GM12878 (cell line): ENCODE measurements at regions not wholly inside any gene's neighbourhood (a gene's known extent, or its start where the extent isn't known, plus 50 kb on each side); places are given as distances from the start of the nearest gene placed in this dataset.

Experiments used
- ATAC-seq: fragments of 200-7000 bp; cut with Tn5 transposase; 3 replicates; pipeline ENCODE4 v1.9.1; 2020; ENCODE audit warnings: mild to moderate bottlenecking, moderate library complexity
- BruUV-seq: library from RNA; stranded (reverse); fragments of 400-500 nt; replicated peaks from 2 replicates; lab custom pipeline; 2021; lab: Mats Ljungman, UMichigan
- CTCF ChIA-PET: fragments of 300-600 bp; sonication (Branson Sonifier 250); formaldehyde crosslinking; extraction: SDS; loops from one replicate; lab custom pipeline; 2021; ENCODE audit warnings: inconsistent platforms; lab: Yijun Ruan, JAX
- POLR2A ChIA-PET: fragments of 350-600 bp; formaldehyde crosslinking; extraction: SDS; loops from one replicate; lab custom pipeline; 2021; ENCODE audit warnings: inconsistent platforms; lab: Charles Lee
- RAD21 ChIA-PET: fragments of 300-600 bp; sonication (Branson Sonifier 250); formaldehyde crosslinking; loops from one replicate; lab custom pipeline; 2023; ENCODE audit warnings: antibody characterized with exemption; ENCODE audit not compliant: unreplicated experiment; lab: Charles Lee
- SMC1A ChIA-PET: fragments of 300-600 bp; sonication (Branson Sonifier 250); formaldehyde crosslinking; loops from one replicate; lab custom pipeline; 2023; ENCODE audit not compliant: unreplicated experiment, uncharacterized antibody; lab: Charles Lee
- DNase-seq: peaks from one replicate; pipeline ENCODE4 v3.0.0-alpha.2; 2011; ENCODE audit warnings: low read depth, low spot score
- FAIRE-seq: peaks from 3 replicates; lab custom pipeline; 2011; peaks lifted over from hg19 to GRCh38; lab: Jason Lieb, UNC
- H2AFZ ChIP-seq: 2 replicates; pipeline ENCODE4 v1.6.0; 2011; ENCODE audit warnings: low read depth, low read length, control low read depth; ENCODE audit not compliant: control insufficient read depth
- H3K27ac ChIP-seq: 2 replicates; pipeline ENCODE4 v1.5.1; 2011; ENCODE audit warnings: control low read depth; ENCODE audit not compliant: control insufficient read depth, insufficient read depth
- H3K27me3 ChIP-seq, 2 experiments: replicated peaks in 1 of 2; 2 replicates each; pipeline versions ENCODE4 v1.6.0 to v1.6.1; 2011; ENCODE audit warnings: low read length in 1 of 2; ENCODE audit not compliant: control insufficient read depth in 2 of 2, insufficient read depth in 2 of 2
- H3K36me3 ChIP-seq, 2 experiments: 2 replicates each; pipeline ENCODE4 v1.5.1; 2011; ENCODE audit warnings: low read length in 1 of 2; ENCODE audit not compliant: control insufficient read depth in 2 of 2, insufficient read depth in 2 of 2
- H3K4me1 ChIP-seq: 2 replicates; pipeline ENCODE4 v1.6.1; 2011; ENCODE audit warnings: mild to moderate bottlenecking, low read length, moderate library complexity, mixed read lengths; ENCODE audit not compliant: control insufficient read depth, insufficient read depth
- H3K4me2 ChIP-seq: 2 replicates; pipeline ENCODE4 v1.6.0; 2011; ENCODE audit warnings: control low read depth; ENCODE audit not compliant: control insufficient read depth, insufficient read depth
- H3K4me3 ChIP-seq: fragments of 200-600 bp; sonication (generic); 2 replicates; pipeline ENCODE4 v1.5.1; 2016
- H3K79me2 ChIP-seq: 2 replicates; pipeline ENCODE4 v1.6.0; 2011; ENCODE audit warnings: low read length; ENCODE audit not compliant: control insufficient read depth, insufficient read depth
- H3K9ac ChIP-seq: 2 replicates; pipeline ENCODE4 v1.8.0; 2011; ENCODE audit warnings: low read length, control low read depth, mixed read lengths; ENCODE audit not compliant: control insufficient read depth, insufficient read depth
- H3K9me3 ChIP-seq: replicated peaks from 3 replicates; pipeline ENCODE4 v1.5.1; 2011; ENCODE audit warnings: mild to moderate bottlenecking, low read length; ENCODE audit not compliant: control insufficient read depth, insufficient read depth
- H4K20me1 ChIP-seq: 2 replicates; pipeline ENCODE4 v1.6.0; 2011; ENCODE audit not compliant: control insufficient read depth, insufficient read depth
- CHD2 ChIP-seq: IDR thresholded peaks from 2 replicates; pipeline ENCODE4 v1.6.1; 2011; ENCODE audit warnings: low read depth, low read length, improper control_type of control experiment, borderline replicate concordance
- IKZF2 ChIP-seq, 2 experiments: fragments of 450-650 bp; IDR thresholded peaks; 2 replicates each; pipeline ENCODE4 v1.6.1; 2017; ENCODE audit warnings: mild to moderate bottlenecking in 2 of 2, moderate library complexity in 2 of 2
- MEF2A ChIP-seq: IDR thresholded peaks from 2 replicates; pipeline ENCODE4 v1.6.1; 2011; ENCODE audit warnings: low read depth, mild to moderate bottlenecking, low read length, moderate library complexity; ENCODE audit not compliant: insufficient read depth
- MXI1 ChIP-seq: fragments of 150-350 bp; IDR thresholded peaks from 2 replicates; pipeline ENCODE4 v1.6.1; 2011; ENCODE audit warnings: low read depth, mild to moderate bottlenecking, inconsistent platforms, low read length, improper control_type of control experiment
- MYB ChIP-seq: fragments of 150-350 bp; IDR thresholded peaks from 2 replicates; pipeline ENCODE4 v1.6.1; 2014; ENCODE audit warnings: mild to moderate bottlenecking, low read depth, low read length, borderline replicate concordance
- SUZ12 ChIP-seq: fragments of 200-600 bp; sonication (generic); IDR thresholded peaks from one replicate; pipeline ENCODE4 v1.6.1; 2018; ENCODE audit warnings: antibody characterized with exemption, mild to moderate bottlenecking; ENCODE audit not compliant: unreplicated experiment
- TBL1XR1 ChIP-seq: IDR thresholded peaks from 2 replicates; pipeline ENCODE4 v1.6.1; 2012; ENCODE audit warnings: low read depth, low read length, improper control_type of control experiment
- TCF3 ChIP-seq: IDR thresholded peaks from 2 replicates; pipeline ENCODE4 v1.6.1; 2012; ENCODE audit warnings: low read depth, mild to moderate bottlenecking, low read length, borderline replicate concordance; ENCODE audit not compliant: insufficient read depth
- ZNF207 ChIP-seq: fragments of 450-650 bp; IDR thresholded peaks from 2 replicates; pipeline ENCODE4 v1.6.1; 2014; ENCODE audit warnings: antibody characterized with exemption, mild to moderate bottlenecking, borderline replicate concordance
- ZNF24 ChIP-seq: fragments of 450-650 bp; IDR thresholded peaks from 2 replicates; pipeline ENCODE4 v1.6.1; 2017; ENCODE audit warnings: antibody characterized with exemption, mild to moderate bottlenecking
- WGBS: methylation state at CpG from one replicate; pipeline ENCODE4 v1.1.6; 2016; ENCODE audit warnings: low lambda C conversion rate; ENCODE audit not compliant: insufficient replicate concordance, insufficient coverage; ENCODE audit errors: missing lambda C conversion rate; 5-methylcytosine and 5-hydroxymethylcytosine counted together
- in situ Hi-C: fragments of 300-500 bp; cut with MboI; formaldehyde crosslinking; loops from 9 replicates; pipeline ENCODE4 v1.14.3; 2018; ENCODE audit warnings: mixed read lengths
- intact Hi-C: fragments of 100-400 bp; cut with micrococcal nuclease; formaldehyde crosslinking; loops from one replicate; pipeline ENCODE4 v1.14.2; 2022; ENCODE audit not compliant: unreplicated experiment
- TF ChIP-seq, protein P1 (sequence below): fragments of 450-650 bp; IDR thresholded peaks from 2 replicates; pipeline ENCODE4 v1.6.1; 2018; ENCODE audit warnings: borderline replicate concordance, mild to moderate bottlenecking; ENCODE audit not compliant: partially characterized antibody
- TF ChIP-seq, protein P2 (sequence below): fragments of 450-650 bp; IDR thresholded peaks from 2 replicates; pipeline ENCODE4 v1.6.1; 2016; ENCODE audit warnings: mild to moderate bottlenecking
- TF ChIP-seq, protein P3 (sequence below): fragments of 450-650 bp; formaldehyde crosslinking; IDR thresholded peaks from 2 replicates; pipeline ENCODE4 v1.5.0; 2022; ENCODE audit warnings: mild to moderate bottlenecking, missing genetic modification characterization
- TF ChIP-seq, protein P4 (sequence below): IDR thresholded peaks from 2 replicates; pipeline ENCODE4 v1.6.1; 2011; ENCODE audit warnings: low read depth, low read length, improper control_type of control experiment, borderline replicate concordance

DNA sequence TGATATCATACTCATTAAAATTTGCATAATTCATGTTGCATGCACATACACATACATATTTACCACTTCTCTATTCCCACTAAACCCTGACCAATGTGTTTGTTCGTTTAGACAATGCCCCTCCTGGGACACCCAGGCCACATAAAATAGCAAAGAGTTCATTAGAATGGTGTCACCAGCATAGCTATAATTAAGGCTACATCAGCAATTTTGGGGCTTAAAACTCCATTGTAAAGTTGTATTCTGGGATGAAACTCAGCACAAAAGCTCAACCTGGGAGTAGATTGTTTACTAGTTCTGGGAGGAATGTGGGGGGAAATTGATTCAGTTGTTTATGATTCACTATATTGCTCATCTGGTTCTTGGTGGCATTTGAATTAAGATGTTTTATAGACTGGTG, 522.2 kb upstream of the SUCLG2 start (continued):
- TF ChIP-seq, protein P1, sequence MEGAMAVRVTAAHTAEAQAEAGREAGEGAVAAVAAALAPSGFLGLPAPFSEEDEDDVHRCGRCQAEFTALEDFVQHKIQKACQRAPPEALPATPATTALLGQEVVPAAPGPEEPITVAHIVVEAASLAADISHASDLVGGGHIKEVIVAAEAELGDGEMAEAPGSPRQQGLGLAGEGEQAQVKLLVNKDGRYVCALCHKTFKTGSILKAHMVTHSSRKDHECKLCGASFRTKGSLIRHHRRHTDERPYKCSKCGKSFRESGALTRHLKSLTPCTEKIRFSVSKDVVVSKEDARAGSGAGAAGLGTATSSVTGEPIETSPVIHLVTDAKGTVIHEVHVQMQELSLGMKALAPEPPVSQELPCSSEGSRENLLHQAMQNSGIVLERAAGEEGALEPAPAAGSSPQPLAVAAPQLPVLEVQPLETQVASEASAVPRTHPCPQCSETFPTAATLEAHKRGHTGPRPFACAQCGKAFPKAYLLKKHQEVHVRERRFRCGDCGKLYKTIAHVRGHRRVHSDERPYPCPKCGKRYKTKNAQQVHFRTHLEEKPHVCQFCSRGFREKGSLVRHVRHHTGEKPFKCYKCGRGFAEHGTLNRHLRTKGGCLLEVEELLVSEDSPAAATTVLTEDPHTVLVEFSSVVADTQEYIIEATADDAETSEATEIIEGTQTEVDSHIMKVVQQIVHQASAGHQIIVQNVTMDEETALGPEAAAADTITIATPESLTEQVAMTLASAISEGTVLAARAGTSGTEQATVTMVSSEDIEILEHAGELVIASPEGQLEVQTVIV: no peak
- TF ChIP-seq TBL1XR1 (no peak), ZNF207 (no peak)

DNA sequence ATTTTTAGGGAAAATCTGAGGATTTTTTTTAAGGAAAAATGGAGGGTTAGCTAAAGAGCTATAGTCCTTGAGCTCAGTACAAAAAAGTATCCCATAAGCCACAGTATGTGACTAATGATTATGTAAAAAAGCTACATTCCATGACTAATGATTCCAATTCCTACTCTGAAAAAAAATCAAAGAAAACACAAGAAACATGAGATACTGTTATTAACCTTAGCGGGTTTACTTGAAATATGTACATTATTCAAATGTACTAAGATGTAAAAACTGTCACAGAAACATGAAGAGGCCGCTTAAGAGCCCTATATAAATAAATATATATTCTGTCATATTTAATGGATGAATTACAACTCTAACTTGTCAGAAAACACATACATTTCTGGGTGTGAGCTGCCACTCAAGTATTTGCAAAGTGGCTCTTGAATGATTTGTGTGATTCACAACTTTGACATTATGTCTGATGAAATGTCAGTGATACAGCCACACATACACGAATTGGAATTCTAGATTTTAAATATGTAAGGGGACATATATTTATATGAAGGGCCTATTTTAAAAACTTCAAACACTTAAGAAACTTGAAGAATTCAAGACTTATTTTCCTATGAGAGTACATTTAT, 518.7 kb upstream of the SUCLG2 start:
- ChIA-PET POLR2A (no interaction called here), RAD21 (no interaction called here), CTCF (interaction anchor here (0.5 kb wide), 1 partner anchor 8 kb away, joined by 4 read pairs; no protein-coding TSS in a partner anchor), SMC1A (no interaction called here)
- Histone ChIP-seq H3K9me3 (no peaks in the 10 kb centered on the region; the same call in 2 of the 3 replicates), H3K27me3 (no peaks in the 10 kb centered on the region), H3K36me3 (no peaks in the 10 kb centered on the region), H3K79me2 (no peaks in the 10 kb centered on the region), H3K27ac (no peak overlapping the region), H3K4me3 (no peak overlapping the region), H3K9ac (no peak overlapping the region), H3K4me1 (no peaks in the 10 kb centered on the region), H3K4me2 (no peak overlapping the region), H2AFZ (no peak overlapping the region), H4K20me1 (no peaks in the 10 kb centered on the region)
- FAIRE-seq (no peak), ATAC-seq (no peak), DNase-seq (no peak)
- BruUV-seq: no TSS peak
- WGBS: 11% methylated on average over 3 of the region's 3 CpGs
- in situ Hi-C loops: no loop called here
- intact Hi-C loops: no loop called here
- no peak for TF ChIP-seq TCF3
- TF ChIP-seq, protein P2, sequence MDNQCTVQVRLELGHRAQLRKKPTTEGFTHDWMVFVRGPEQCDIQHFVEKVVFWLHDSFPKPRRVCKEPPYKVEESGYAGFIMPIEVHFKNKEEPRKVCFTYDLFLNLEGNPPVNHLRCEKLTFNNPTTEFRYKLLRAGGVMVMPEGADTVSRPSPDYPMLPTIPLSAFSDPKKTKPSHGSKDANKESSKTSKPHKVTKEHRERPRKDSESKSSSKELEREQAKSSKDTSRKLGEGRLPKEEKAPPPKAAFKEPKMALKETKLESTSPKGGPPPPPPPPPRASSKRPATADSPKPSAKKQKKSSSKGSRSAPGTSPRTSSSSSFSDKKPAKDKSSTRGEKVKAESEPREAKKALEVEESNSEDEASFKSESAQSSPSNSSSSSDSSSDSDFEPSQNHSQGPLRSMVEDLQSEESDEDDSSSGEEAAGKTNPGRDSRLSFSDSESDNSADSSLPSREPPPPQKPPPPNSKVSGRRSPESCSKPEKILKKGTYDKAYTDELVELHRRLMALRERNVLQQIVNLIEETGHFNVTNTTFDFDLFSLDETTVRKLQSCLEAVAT: no peak
- no peak for TF ChIP-seq MYB
- TF ChIP-seq IKZF2 (IDR thresholded peaks at IDR 0.05): no peak
- TF ChIP-seq, protein P3, sequence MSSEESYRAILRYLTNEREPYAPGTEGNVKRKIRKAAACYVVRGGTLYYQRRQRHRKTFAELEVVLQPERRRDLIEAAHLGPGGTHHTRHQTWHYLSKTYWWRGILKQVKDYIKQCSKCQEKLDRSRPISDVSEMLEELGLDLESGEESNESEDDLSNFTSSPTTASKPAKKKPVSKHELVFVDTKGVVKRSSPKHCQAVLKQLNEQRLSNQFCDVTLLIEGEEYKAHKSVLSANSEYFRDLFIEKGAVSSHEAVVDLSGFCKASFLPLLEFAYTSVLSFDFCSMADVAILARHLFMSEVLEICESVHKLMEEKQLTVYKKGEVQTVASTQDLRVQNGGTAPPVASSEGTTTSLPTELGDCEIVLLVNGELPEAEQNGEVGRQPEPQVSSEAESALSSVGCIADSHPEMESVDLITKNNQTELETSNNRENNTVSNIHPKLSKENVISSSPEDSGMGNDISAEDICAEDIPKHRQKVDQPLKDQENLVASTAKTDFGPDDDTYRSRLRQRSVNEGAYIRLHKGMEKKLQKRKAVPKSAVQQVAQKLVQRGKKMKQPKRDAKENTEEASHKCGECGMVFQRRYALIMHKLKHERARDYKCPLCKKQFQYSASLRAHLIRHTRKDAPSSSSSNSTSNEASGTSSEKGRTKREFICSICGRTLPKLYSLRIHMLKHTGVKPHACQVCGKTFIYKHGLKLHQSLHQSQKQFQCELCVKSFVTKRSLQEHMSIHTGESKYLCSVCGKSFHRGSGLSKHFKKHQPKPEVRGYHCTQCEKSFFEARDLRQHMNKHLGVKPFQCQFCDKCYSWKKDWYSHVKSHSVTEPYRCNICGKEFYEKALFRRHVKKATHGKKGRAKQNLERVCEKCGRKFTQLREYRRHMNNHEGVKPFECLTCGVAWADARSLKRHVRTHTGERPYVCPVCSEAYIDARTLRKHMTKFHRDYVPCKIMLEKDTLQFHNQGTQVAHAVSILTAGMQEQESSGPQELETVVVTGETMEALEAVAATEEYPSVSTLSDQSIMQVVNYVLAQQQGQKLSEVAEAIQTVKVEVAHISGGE (CRISPR knock-in tag): no peak
- no peak for TF ChIP-seq MEF2A
- TF ChIP-seq, protein P4, sequence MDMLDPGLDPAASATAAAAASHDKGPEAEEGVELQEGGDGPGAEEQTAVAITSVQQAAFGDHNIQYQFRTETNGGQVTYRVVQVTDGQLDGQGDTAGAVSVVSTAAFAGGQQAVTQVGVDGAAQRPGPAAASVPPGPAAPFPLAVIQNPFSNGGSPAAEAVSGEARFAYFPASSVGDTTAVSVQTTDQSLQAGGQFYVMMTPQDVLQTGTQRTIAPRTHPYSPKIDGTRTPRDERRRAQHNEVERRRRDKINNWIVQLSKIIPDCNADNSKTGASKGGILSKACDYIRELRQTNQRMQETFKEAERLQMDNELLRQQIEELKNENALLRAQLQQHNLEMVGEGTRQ: no peak
- TF ChIP-seq SUZ12: no peak
- TF ChIP-seq MXI1: no peak
- no peak for TF ChIP-seq ZNF24
- TF ChIP-seq CHD2: no peak
